ENCODE measurements at regions not wholly inside any gene's neighbourhood (a gene's known extent, or its start where the extent isn't known, plus 50 kb on each side); places are given as distances from the start of the nearest gene placed in this dataset.

- Histone ChIP-seq H3K9ac (ENCODE audit: insufficient read depth, low read length) (no peak overlapping the region), H4K20me1 (ENCODE audit: control insufficient read depth, extremely low read depth, insufficient read depth, low read length) (no peaks in the 10 kb centered on the region), H3K4me3 (replicated peaks in 1 of 4; ENCODE audit: control extremely low read depth in 1 of 4, insufficient read depth in 1 of 4, low read depth in 3 of 4, low read length in 4 of 4) (no peak overlapping the region), H3K4me1 (ENCODE audit: control insufficient read depth, extremely low read depth, insufficient read depth, low read length) (no peaks in the 10 kb centered on the region), H3K79me2 (ENCODE audit: control insufficient read depth, insufficient read depth, low read length) (no peaks in the 10 kb centered on the region), H3K4me2 (ENCODE audit: extremely low read depth, insufficient read depth, low read length) (no peak overlapping the region), H2AFZ (ENCODE audit: low read length) (no peak overlapping the region), H3K9me3 (ENCODE audit: control insufficient read depth, insufficient read depth, low read depth, low read length) (no peaks in the 10 kb centered on the region), H3K27ac (ENCODE audit: insufficient read depth, low read length) (no peak overlapping the region), H3K27me3 (ENCODE audit: control insufficient read depth, insufficient read depth, low read length) (no peaks in the 10 kb centered on the region), H3K36me3 (ENCODE audit: control insufficient read depth, insufficient read depth, low read length) (no peaks in the 10 kb centered on the region)
- DNase-seq (ENCODE audit: low read depth in 2 of 2): no peak
- TF ChIP-seq EZH2 (IDR thresholded peaks at IDR 0.05; ENCODE audit: low read length, missing control alignments): no peak
Observed at GRCh38 chr10:24149640-24150039, 59.3 kb upstream of the KIAA1217 start.

GRCh38 chr10:24150853-24151252, 58.1 kb upstream of the KIAA1217 start:
- DNase-seq (ENCODE audit: low read depth in 2 of 2): no peak
- Histone ChIP-seq H3K9me3 (ENCODE audit: control insufficient read depth, insufficient read depth, low read depth, low read length) (no peaks in the 10 kb centered on the region), H3K27me3 (ENCODE audit: control insufficient read depth, insufficient read depth, low read length) (no peaks in the 10 kb centered on the region), H2AFZ (ENCODE audit: low read length) (no peak overlapping the region), H3K4me2 (ENCODE audit: extremely low read depth, insufficient read depth, low read length) (no peak overlapping the region), H3K79me2 (ENCODE audit: control insufficient read depth, insufficient read depth, low read length) (no peaks in the 10 kb centered on the region), H3K4me1 (ENCODE audit: control insufficient read depth, extremely low read depth, insufficient read depth, low read length) (no peaks in the 10 kb centered on the region), H3K9ac (ENCODE audit: insufficient read depth, low read length) (no peak overlapping the region), H4K20me1 (ENCODE audit: control insufficient read depth, extremely low read depth, insufficient read depth, low read length) (no peaks in the 10 kb centered on the region), H3K36me3 (ENCODE audit: control insufficient read depth, insufficient read depth, low read length) (no peaks in the 10 kb centered on the region), H3K4me3 (replicated peaks in 1 of 4; ENCODE audit: control extremely low read depth in 1 of 4, insufficient read depth in 1 of 4, low read depth in 3 of 4, low read length in 4 of 4) (no peak overlapping the region), H3K27ac (ENCODE audit: insufficient read depth, low read length) (no peak overlapping the region)
- no peak for TF ChIP-seq CTCF (conservative IDR thresholded peaks at IDR 0.05 in 1 of 2, IDR thresholded peaks at IDR 0.05 in 1 of 2; ENCODE audit: low read depth in 1 of 2, low read length in 2 of 2)
- TF ChIP-seq EZH2 (IDR thresholded peaks at IDR 0.05; ENCODE audit: low read length, missing control alignments): no peak

- Histone ChIP-seq H3K27ac (ENCODE audit: insufficient read depth, low read length) (no peak overlapping the region), H3K4me2 (ENCODE audit: extremely low read depth, insufficient read depth, low read length) (no peak overlapping the region), H3K36me3 (ENCODE audit: control insufficient read depth, insufficient read depth, low read length) (no peaks in the 10 kb centered on the region), H3K27me3 (ENCODE audit: control insufficient read depth, insufficient read depth, low read length) (no peaks in the 10 kb centered on the region), H3K4me1 (ENCODE audit: control insufficient read depth, extremely low read depth, insufficient read depth, low read length) (no peaks in the 10 kb centered on the region), H2AFZ (ENCODE audit: low read length) (no peak overlapping the region), H3K9me3 (ENCODE audit: control insufficient read depth, insufficient read depth, low read depth, low read length) (no peaks in the 10 kb centered on the region), H4K20me1 (ENCODE audit: control insufficient read depth, extremely low read depth, insufficient read depth, low read length) (no peaks in the 10 kb centered on the region), H3K4me3 (replicated peaks in 1 of 4; ENCODE audit: control extremely low read depth in 1 of 4, insufficient read depth in 1 of 4, low read depth in 3 of 4, low read length in 4 of 4) (no peak overlapping the region), H3K9ac (ENCODE audit: insufficient read depth, low read length) (no peak overlapping the region), H3K79me2 (ENCODE audit: control insufficient read depth, insufficient read depth, low read length) (no peaks in the 10 kb centered on the region)
- no peak for TF ChIP-seq CTCF (conservative IDR thresholded peaks at IDR 0.05 in 1 of 2, IDR thresholded peaks at IDR 0.05 in 1 of 2; ENCODE audit: low read depth in 1 of 2, low read length in 2 of 2)
- TF ChIP-seq EZH2 (IDR thresholded peaks at IDR 0.05; ENCODE audit: low read length, missing control alignments): no peak
- DNase-seq (ENCODE audit: low read depth in 2 of 2): no peak
Observed at GRCh38 chr10:24152270-24152669, 56.7 kb upstream of the KIAA1217 start.
